HG03575 (cell line): ENCODE measurements at regions not wholly inside any gene's neighbourhood (a gene's known extent, or its start where the extent isn't known, plus 50 kb on each side); places are given as distances from the start of the nearest gene placed in this dataset.
"Not testable (repeated sequence)": the region's sequence is repeated elsewhere in the genome, so short reads cannot be mapped to it uniquely, and the experiment has no call there.

Experiments
- ATAC-seq: cut with Tn5 transposase; IDR thresholded peaks from one replicate; pipeline ENCODE4 v1.9.1; 2021; ENCODE audit not compliant: unreplicated experiment, insufficient number of reproducible peaks, low FRiP score; ENCODE audit errors: extremely low read depth

DNA sequence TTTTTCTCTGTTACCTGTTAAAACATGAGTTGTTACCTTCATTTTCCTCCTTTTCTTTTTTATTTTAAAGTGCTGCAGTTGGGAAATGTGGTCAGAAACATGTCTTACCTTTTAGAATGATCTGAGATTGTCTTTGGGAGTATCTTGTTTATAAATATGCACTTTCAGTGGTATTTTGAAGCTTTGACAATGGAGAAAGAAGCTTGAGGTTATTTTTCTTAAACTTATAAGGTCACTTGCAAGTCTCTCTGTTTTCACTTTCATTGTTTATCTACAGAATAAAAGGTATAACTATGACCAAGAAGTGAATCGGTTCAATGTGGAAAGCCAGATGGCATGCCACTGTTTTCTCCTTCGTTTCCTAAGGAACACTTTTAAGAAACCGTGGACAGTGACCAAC lies 167.5 kb upstream of the SLC7A11 start:
- ATAC-seq = no peak

GRCh38 chr4:138408758-138409157 lies 166.6 kb upstream of the SLC7A11 start:
- ATAC-seq = no peak

DNA sequence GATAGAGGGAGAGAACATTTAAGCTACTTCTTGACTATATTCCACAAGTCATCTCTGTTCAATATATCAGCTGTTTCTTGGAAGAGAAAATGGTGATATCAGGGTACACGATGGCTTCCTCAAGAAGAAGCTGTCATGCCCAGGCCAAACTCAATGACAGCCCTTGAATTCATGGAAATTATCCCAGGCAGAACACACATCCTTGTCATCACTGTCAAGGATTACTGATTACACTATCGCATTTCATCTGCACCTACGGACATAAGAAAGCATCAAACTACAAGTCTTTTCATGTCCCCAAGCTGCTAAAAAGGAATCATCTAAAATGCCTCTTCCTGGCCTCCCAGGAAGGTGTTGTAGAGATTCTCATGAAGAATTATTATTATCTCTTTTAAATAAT lies 165.2 kb upstream of the SLC7A11 start:
- ATAC-seq = no peak

GRCh38 chr4:138406876-138407275 lies 164.7 kb upstream of the SLC7A11 start:
- ATAC-seq = no peak

- ATAC-seq = peak; percentile 65
These were observed 163.9 kb upstream of the SLC7A11 start for GRCh38 chr4:138405934-138406567.

DNA sequence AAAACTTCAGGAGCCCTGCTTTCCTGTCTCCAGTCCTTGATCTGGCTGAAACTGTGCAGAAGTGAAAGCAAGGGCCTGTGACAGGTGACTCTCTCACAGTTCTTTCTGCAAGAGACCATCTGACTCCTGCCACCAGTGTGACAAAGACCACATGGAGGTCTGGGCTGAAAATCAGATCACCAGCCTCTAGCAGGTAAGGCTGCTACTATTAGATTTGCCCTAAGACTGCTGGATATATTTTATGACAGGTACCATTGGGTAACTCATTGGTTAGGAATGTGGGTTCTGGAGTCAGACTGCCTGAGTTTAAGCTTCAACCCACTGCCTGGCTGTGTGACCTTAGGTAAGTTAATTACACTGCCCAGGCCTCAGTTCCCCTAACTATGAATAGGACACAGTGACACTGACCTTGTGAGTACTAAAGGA lies 163.3 kb upstream of the SLC7A11 start:
- peak; percentile 63 for ATAC-seq

GRCh38 chr4:138404801-138405200 lies 162.7 kb upstream of the SLC7A11 start:
- no peak for ATAC-seq

- ATAC-seq = no peak
These were observed 162.1 kb upstream of the SLC7A11 start for GRCh38 chr4:138404251-138404650.

- ATAC-seq = no peak
These were observed 159.2 kb upstream of the SLC7A11 start for GRCh38 chr4:138401334-138401733.

GRCh38 chr4:138400543-138400942 lies 158.4 kb upstream of the SLC7A11 start:
- no peak for ATAC-seq

DNA sequence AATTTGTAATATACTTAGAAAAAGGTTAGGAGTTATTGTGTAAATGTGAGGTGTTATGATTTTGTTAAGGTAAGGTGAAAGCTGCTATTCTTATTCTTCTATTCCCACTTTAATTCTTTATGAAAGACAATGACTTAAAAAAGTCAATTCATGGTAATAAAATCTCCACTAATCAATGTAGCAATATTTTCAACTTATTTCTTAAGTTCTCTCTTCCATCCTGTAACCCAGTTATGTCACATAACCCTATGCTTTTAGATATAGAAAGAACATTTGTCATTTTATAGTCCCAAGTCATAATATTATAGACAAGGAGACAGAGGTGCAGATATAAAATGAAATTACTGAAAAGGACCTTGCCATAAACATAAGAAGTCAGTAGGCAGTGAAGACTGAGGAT lies 157.9 kb upstream of the SLC7A11 start:
- ATAC-seq = no peak

GRCh38 chr4:138399081-138399480 lies 156.9 kb upstream of the SLC7A11 start:
- no peak for ATAC-seq

DNA sequence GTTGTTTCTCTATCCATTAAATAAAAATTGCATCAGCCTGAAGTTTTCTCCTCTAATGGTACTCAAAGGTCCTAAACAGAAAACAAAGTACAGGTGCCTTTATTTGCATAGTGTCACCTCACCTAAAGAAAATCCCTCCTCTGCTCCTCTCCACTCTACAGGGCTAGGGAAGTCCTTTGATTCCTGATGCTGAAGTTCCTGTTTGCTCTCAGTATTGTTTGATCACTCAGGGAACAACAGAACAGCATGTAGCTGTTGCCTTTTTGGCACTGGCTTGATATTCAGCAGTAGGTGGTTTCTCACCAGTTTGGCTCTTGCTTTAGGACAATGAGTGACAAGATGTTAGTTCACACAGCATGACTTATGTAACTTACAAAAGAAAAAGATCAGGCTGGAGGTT lies 156.2 kb upstream of the SLC7A11 start:
- ATAC-seq = no peak

GRCh38 chr4:138393886-138394610 lies 151.9 kb upstream of the SLC7A11 start:
- ATAC-seq = no peak

DNA sequence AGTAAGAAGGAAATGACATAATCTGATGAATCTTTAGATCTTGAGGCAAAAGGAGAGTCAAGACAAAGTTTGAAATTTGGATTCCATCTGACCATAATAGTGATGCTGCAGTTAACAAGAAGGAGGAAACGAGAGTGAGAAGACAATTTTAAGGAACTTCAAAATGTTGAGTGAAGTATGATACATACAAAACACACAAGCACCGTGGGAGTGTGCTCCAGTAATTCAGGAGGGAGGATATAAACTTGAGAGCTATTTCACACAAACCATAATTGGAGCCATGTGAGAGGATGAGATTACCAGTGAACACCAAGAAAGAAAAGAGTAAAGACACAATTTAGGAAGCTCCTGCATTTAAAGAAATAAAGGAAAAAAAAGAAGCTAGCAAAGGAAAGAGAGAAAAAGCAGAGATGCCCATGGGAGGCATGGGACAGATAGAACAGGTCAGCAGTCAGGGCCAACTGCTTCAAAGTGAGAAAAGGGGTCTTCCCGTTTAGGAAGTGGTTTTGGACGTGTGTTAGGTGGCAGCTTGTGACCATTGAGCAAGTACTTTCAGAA lies 150.7 kb upstream of the SLC7A11 start:
- no peak for ATAC-seq

- ATAC-seq = no peak
These were observed 148.0 kb upstream of the SLC7A11 start for GRCh38 chr4:138389976-138390685.

DNA sequence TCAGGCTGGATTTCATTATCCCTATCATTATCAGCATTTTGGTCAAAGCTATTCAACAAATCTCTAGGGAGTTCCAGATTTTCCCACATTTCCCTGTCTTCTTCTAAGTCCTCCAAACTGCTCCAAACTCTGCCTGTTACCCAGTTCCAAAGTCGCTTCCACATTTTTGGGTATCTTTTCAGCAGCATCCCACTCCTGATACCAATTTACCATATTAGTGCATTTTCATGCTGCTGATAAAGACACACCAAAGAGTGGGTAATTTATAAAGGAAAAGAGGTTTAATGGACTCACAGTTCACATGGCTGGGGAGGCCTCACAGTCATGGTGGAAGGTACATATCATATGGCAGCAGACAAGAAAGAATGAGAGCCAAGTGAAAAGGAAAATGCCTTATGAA lies 132.8 kb upstream of the SLC7A11 start:
- ATAC-seq = no peak

DNA sequence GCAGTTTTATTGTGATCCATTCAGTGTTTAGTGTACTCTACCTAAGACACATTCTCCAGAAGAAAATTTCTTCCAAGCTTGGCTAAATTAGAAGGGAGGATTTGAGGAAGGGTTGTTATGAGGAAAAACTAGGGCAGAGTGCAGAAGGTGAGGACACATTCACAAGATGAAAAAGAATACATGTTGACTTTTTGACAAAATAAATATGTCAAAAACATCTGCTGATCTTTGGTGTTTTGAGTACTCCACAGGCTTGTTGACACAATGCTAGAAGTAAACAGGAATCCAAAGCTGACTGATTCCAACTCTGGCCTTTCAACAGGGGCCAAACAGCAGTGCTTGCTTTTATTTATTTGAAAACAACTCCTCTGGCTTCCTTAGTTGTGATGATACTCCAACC lies 125.8 kb upstream of the SLC7A11 start:
- no peak for ATAC-seq

- not testable (repeated sequence) for ATAC-seq
These were observed 110.3 kb upstream of the SLC7A11 start for GRCh38 chr4:138352446-138352845.

DNA sequence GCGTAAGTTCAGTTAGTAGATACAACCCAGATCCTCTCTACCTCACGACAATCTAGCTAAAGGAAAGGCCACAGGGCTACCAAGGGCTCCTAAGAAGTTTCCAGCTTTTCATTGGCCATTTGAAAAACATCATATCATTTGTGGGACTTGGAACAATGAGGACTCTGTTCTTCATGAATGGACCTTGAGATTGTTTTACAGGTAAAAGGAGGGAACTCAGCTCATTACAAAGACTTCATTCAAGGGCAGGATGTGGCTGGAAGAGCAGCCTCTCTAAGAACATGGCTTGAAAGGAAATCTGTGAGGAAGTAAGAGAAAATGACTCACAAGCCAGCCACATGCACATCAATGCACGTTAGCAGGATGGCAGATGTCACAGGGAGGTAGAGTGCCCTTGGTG lies 105.9 kb upstream of the SLC7A11 start:
- no peak for ATAC-seq
